Cardiac fibroblast (primary cell): ENCODE measurements at regions not wholly inside any gene's neighbourhood (a gene's known extent, or its start where the extent isn't known, plus 50 kb on each side); places are given as distances from the start of the nearest gene placed in this dataset.
A peak's percentile ranks its signal among the peaks of the same experiment; 100 is the strongest.

Experiments
- DNase-seq, 2 donors: peaks; one replicate each; pipeline versions ENCODE4 v3.0.0 to v3.0.0-alpha.2; 2010; ENCODE audit warnings: low read depth in 2 of 2
- H3K4me3 ChIP-seq, 2 donors: replicated peaks in 1 of 2; 1 replicate in 1 of 2; 2 replicates in 1 of 2; pipeline ENCODE4 v1.5.1; 2011; ENCODE audit warnings: low read depth in 2 of 2, low read length in 2 of 2, mild to moderate bottlenecking in 2 of 2, moderate library complexity in 1 of 2
- CTCF ChIP-seq: IDR thresholded peaks from one replicate; pipeline ENCODE4 v1.5.1; 2011; ENCODE audit warnings: low read depth, mild to moderate bottlenecking, low read length, inconsistent platforms

DNA sequence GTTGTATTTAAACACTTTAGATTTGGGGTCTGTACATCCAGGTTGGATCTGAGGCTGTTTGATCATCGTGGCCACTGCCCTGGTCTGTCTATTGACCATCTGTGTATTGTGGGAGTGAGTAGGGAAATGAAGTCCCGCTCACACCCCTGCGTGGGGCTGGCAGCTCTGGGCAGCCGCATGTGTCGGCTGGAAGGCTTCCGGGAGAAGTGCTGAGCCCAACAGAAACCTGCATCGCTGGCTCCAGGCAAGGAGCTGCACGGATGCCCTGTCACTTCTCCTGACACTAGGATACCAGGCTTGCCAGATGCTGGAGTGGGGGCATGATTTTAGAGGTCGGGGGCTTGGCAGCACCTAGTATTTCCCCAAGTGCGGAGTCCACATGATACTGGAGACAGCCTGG is 93.6 kb downstream of the PHETA1 start:
- DNase-seq, result no peak
- no peak for TF ChIP-seq CTCF
- H3K4me3 ChIP-seq, result no peak overlapping the region

DNA sequence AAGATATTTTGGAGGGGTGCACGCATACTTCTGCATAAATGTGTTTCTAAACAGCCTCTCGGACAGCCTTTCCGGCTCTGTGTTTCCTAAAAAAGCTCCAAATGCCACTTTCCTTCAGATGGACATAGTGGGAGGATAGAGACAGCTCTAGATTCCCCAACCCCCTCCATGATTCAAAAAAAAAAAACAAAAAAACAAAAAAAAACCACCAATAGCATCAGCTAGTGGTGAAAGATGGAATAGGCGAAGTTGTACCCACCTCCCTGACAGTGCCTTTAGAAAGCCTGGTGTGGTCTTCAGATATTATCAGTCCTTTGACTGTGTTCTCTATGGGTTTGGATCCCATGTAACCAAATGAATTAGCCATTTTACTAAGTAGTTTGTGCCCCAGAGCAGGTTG is 94.1 kb downstream of the PHETA1 start:
- peak in 1 of 2 donors; percentile 10 for DNase-seq
- peak; percentile 55 for TF ChIP-seq CTCF
- no peak overlapping the region for H3K4me3 ChIP-seq

DNA sequence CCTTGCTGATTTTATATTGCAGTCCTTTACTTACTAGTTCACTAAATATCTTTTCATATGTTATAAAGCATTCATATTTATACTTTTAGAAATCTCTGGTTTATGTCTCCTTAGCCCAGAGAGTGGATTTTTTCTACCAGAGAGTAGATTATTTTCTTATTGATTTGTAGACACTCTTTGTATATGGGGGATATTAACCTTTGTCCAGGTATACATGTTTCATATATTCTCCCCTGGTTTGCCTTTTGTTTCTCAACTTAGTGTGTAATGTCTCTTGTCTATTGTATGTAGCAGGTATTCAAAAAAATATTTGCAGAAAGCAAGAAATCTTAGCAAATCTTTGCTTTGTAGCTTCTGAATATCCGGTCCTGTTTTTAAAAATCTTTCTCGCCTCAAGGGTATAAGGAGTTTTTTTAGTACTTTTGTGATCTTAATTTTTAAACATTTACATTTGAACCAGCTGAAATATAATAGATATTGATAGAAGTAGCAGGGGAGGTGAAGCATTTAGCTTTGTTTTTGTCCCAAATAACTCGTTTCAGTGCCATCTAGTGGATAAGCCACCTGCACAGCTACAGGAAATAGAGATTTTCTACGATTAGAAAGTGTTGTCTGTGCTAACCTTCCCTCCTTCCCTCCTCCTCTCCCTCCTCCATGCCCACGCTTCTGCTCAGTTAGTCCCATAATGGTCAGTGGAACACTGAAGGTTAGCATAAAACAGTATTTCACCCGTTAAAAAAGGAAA is 97.0 kb downstream of the PHETA1 start:
- peak in 1 of 2 donors; percentile 21 for DNase-seq
- no peak overlapping the region for H3K4me3 ChIP-seq
- peak; percentile 30 for TF ChIP-seq CTCF

DNA sequence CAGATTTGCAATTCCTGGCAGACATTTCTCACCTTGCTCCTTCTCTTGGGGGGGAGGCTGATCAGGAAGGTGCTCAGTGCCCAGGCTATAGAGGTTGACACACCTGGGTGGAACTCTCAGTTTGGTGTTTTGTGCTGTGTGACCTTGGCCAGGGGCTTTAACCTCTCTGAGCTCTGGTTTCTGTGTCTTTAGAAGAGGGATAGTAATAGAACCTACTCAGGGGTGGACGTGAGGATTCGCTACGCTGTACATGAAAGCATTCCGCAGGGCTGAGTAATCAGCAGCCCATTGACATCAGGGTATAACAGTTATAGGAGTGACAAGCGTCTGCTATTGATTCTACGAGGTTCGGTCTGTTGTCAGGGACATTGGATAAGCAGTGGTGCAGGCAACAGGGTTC is 98.1 kb downstream of the PHETA1 start:
- no peak for TF ChIP-seq CTCF
- H3K4me3 ChIP-seq, result no peak overlapping the region
- peak in 1 of 2 donors; percentile 21 for DNase-seq

DNA sequence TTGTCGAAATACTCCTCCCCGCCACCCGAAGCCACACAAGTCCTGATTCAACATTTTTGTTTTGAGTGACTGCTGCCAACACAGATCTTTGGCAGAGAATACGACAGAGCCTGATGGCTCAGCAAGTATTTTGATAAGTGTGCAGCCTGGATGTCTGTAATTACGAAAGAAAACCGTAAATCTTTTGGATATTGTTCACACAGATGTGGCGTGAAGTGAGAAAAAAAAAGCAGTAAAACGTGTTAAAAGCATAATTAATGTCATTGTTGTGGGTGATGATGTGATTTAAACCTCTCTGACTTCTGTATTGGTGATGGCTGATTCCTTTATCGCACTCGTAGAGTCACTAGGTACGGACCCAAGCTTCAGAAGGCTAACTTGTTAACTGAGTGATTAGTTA is 98.7 kb downstream of the PHETA1 start:
- DNase-seq, result no peak
- H3K4me3 ChIP-seq, result no peak overlapping the region
- TF ChIP-seq CTCF, result no peak

DNA sequence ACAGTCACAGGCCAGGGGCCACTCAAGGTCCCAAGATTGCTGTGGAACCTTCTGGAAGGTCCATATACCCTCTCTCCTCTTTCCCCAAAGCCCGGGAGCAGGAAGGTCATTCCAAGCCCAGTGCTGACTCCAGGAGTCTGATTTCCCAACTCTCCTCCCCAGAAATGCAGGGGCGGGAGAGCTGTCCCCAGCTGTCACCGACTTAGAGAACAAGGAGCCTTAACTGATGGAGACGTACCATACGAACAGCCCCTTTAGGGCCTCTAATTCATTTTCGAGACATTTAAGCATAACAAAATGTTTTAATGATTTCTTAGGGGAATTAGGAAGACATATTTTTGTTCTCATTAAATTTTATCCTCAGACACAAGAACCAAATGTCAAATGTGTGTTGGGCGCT is 99.2 kb downstream of the PHETA1 start:
- H3K4me3 ChIP-seq, result no peak overlapping the region
- TF ChIP-seq CTCF, result no peak
- no peak for DNase-seq
